Stimulated activated CD8-positive, alpha-beta memory T cell treated with anti-CD3 and anti-CD28 coated beads, Interleukin-12 subunit alpha, Interleukin-12 subunit beta, amount 100 ng/mL, for 1 hour (primary cell): ENCODE measurements at regions not wholly inside any gene's neighbourhood (a gene's known extent, or its start where the extent isn't known, plus 50 kb on each side); places are given as distances from the start of the nearest gene placed in this dataset.
"Not testable (repeated sequence)": the region's sequence is repeated elsewhere in the genome, so short reads cannot be mapped to it uniquely, and the experiment has no call there.

Experiments used
- DNase-seq: peaks from one replicate; pipeline ENCODE4 v3.0.0-alpha.2; 2020; ENCODE audit warnings: low read depth

GRCh38 chr10:45118929-45119328, 118.2 kb downstream of the ZNF22 start:
- DNase-seq = no peak

GRCh38 chr10:45122180-45122860, 121.6 kb downstream of the ZNF22 start:
- DNase-seq = not testable (repeated sequence)

DNA sequence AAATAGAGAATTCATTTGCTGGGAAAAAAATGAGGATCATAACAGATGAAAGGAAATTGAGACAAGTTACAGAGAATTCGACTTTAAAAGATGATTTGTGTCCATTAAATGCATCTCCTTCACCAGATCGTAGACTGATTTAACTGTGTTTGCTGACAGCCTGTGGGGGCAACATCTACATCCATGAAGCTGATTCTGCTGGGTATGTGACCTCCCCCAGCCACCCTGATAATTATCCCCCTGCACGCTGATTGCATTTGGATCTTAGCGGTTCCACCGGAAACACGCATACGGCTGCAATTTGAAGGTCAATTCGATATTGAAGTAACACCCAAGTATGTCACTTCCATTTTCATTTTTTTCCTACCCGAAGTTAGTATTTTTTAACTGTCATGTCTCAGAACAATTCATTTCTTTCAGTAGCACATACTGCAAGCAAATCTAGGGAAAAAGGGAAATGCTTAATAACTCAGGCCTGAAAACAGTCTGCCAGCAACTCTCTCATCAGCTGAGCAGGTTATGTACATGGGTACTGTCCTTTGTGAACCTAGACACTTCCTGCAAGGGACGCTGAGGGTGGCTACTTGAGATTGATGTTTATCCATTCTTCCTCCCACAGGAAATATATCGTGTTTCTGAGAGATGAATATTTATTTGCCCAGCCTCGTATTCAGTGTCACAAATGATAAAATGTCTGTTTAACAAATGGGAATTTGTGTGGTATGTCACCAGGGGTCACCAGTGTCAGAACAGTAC, 134.9 kb downstream of the ZNF22 start:
- no peak for DNase-seq

- DNase-seq = no peak
These were observed 135.5 kb downstream of the ZNF22 start for GRCh38 chr10:45136256-45136655.

DNA sequence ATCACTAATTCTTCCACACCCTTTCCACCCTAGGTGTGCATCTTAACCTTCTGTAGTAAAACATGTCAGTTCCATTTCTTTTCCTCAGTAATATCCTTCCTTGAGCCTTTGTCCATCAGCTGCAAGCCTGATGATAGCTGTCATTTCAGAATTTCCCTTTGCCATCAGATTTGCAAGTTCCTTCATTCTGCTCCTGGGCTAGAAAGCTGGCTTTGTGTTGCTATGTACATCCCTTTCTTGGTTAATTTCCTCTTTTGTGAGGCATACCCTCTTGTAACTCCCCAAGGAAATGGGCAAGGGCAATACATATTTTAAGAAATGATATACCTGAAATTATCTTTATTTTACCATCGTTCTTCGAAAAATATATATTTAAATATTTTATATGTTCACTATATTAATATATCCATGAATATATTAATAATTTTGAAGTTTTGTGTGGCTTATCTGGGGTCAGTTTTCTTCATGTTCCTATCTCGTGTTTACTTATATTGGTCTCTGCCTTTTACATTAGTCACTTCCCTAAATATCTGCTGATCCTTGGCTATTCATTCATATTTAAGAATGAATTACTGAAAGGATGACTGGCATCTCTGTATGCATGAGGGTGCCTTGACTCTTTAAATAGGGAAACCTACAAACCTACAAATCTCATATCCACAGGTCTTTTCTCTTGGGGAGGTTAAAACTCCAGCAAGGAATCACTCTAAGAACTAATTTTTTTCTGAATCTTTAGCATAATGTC, 143.8 kb downstream of the ZNF22 start:
- DNase-seq = no peak

GRCh38 chr10:45145143-45145542, 144.4 kb downstream of the ZNF22 start:
- not testable (repeated sequence) for DNase-seq

- DNase-seq = no peak
These were observed 146.3 kb downstream of the ZNF22 start for GRCh38 chr10:45147000-45147399.

GRCh38 chr10:45150997-45151396, 150.3 kb downstream of the ZNF22 start:
- no peak for DNase-seq

DNA sequence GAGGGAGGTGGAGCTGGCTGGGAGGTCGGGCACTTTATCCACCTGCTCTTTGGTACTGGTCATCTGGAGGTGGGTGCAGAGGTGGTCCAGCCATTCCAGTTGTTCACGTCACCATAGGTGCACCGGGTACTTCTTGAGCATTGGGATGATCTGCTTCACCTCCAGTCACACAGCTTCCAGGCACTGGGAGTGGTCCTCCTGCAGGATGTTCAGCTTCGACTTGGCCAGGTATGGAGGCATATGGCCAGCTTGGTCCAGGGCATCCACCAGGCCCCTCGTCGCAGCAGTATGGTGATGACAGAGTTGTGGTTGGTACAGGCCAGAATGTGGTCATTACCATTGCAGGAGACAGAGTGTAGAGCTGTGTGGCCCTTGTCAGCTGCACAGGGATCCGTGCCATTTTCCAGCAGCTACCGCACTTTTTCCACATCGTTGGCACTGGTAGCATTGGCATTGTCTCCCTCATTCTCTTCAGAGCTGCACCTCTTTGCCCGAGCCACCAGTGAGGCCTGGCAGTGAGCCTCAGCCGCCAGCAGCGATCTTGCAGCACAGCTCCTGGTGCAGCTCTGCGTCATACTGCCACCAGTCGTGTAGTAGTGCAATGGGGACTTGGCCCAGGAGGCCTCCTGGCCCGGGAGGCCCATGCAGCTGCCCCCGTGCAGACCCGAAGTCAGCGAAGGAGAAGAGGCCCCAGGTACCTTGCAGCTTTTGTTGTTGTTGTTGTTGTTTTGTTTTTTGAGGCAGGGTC, 150.9 kb downstream of the ZNF22 start:
- DNase-seq = no peak

GRCh38 chr10:45152726-45153125, 152.0 kb downstream of the ZNF22 start:
- DNase-seq = no peak

GRCh38 chr10:45154502-45154901, 153.8 kb downstream of the ZNF22 start:
- no peak for DNase-seq

GRCh38 chr10:45155784-45156183, 155.1 kb downstream of the ZNF22 start:
- no peak for DNase-seq

DNA sequence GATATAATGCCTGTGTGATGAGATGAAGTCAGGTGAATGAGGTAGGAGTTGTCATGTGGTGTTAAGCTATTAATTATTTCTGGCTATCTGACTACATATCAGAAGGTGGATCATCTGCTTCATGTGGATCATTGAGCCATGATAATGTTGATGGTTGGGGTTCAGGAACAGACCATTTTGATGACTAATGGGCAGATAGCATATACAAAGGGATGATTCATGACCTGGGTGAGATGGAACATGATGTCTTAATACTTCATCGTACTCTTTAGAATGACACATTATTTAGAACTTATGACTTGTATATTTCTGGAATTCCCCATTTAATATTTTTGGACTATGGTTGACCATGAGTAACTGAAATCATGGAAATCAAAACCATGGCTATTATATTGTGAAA, 155.1 kb downstream of the OR13A1 start:
- no peak for DNase-seq

DNA sequence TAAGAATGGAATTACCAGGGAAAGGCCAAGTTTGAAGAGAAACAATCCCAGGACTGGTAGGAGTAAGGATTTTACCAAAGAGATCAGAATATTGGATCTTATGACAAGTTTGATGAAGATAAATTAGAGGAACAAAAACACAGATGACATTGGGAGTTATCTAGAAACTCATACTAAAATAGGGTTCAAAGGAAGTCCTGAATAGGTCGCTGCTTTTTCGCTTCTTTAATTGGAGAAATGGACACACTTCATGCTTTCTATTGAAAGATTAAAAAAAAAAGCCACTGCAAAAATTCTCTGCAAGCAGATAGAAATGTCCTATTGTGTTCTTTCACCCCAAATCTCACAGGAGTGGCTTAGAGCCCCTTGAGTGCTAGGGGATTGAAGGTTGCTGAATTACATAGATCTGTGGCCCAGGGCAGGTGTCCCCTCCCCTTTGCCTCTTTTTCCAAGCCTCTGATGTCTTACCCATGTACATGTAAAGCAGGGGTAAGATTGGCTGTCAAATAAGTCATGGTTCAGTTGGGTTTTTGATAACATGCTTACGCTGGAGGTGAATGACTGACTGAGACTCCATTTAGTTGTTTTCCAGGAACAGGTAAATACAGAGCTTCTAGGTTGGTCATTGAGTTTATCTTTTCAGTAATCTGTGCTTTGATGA, 152.0 kb downstream of the OR13A1 start:
- DNase-seq = no peak

DNA sequence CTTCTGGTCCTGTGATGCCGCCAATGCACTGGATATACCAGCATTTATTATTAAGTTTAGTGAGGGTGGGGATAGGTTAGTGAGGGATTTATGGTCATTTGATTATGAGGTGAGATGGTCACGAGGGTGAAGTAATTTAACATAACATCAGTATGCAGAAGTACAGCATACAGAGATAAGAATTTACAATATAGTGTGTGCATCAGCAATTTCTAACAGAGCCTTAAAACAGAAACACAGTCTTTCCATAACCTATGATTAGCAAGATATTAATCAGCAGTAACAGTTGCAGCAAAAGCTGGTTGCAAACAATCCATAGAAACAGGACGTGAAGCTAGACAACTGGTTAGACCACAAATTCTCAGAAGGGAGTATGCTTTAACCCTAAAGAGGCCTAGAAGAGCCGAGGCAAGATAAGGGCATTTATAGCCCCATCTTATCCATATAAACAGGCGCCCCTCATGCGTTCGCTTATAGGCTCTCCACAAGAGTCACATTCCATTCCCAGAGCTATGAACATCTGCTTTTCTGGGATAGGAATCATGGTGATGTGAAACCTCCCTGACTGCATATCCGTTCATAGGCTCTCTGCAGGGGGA, 139.8 kb downstream of the OR13A1 start:
- DNase-seq = not testable (repeated sequence)

DNA sequence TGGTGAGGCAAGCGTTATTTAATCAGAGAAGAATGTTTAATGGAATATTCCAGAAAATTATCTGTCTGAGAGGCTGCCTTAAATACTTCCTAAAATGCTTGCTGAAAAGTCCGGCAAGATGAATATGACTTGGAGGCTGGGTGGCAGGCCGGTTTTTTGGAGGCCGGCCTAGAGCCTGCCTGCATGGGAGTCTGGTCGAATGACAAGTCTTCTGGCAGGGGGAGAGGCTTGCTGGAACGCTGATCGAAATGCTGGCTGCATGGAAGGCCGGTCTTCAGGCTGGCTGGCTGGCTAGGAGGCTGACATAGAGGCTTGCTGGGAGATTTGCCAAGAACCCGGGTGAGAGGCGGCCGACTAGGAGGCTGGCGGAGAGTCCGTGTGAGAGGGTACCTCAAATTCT, 135.7 kb downstream of the OR13A1 start:
- no peak for DNase-seq

- DNase-seq = no peak
These were observed 134.9 kb downstream of the OR13A1 start for GRCh38 chr10:45180507-45180906.

DNA sequence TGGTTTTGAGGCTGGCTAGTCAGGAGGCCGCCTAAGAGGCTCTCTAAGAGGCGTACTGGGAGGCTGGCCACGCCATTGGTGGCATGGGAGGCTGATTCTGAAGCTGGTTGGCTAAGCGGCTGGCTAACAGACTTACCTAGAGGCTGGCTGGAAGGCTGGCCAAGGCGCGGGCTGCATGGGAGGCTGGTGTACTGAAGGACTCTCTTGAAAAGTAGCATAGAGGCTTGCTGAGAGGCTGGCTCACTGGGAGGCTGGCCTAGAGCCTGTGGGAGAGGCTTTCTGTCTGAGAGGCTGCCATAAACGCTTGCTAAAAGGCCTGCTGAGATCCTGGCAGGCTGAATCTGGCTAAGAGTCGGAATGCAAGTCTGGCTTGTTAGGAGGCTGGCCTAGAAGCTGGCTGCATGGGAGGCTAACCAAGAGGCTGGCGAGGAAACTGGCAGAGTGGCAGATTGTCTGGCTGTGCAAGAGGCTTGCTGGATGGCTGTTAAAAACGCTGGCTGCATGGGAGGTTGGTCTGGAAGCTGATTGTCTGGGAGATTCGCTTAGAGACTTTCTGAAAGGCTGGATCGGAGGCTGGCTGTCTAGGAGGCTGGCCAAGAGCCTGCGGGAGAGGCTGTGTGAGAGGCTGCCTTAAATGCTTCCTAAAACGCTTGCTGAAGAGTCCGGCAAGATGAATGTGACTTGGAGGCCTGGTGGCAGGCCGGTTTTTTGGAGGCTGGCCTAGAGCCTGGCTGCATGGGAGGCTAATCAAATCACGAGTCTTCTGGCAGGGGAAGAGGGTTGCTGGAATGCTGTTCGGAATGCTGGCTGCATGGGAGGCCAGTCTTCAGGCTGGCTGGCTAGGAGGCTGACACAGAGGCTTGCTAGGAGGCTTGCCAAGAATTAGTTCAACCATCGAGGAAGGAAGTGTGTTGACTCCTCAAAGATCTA, 134.2 kb downstream of the OR13A1 start:
- no peak for DNase-seq

DNA sequence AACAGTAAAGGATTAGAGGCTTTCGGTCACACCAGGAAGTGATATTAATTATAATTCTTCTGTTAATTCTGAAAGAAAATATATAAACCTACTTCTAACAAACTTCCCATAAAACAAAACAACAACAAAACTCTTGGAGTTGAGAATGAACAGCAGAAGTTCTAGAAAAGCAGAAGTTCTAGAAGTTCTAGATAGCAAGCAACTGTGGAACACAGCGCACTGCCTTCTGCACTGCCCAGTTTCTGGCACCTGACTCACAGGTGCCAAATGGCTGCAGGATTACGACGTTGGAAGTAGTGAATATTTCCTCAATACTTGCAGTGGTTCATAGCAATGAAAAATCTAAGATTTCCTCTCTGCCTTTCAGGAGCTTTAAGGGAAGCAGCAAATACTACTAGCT, 132.2 kb downstream of the OR13A1 start:
- no peak for DNase-seq

DNA sequence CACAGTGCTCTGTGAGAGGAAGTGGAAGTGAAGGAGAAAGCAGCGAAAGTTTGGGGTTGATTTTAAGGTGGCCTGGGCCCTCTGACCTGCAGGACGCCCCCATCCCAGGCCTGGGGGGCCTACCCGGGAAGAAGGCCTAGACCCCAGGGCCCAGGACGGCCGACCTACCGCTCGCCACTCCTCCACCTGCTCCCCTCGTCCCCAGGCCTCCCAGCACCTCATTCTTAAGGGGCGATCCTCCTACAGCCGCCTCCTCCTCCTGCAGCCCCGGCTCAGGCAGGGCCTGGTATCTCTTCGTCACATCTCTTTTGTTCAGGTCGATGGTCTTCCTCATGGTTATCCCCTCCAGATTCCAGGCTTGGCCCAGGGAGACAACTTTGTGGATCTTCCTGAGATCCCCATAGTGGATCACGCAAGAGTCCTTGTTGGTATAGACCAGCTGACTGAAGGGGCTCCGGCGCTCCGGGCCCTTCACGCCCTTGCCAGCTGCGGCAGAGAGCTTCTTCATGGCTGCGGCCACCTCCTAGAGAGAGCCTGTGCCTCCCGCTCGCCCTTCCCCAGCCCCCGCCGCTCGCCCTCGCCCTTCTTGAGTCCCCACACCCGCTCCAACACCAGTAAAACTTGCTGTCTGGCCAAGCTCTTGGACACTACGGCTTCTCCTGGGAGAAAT, 117.5 kb downstream of the OR13A1 start:
- no peak for DNase-seq
